Cardiac fibroblast (primary cell): ENCODE measurements at regions not wholly inside any gene's neighbourhood (a gene's known extent, or its start where the extent isn't known, plus 50 kb on each side); places are given as distances from the start of the nearest gene placed in this dataset.

Experiments used
- DNase-seq, 2 donors: peaks; one replicate each; pipeline versions ENCODE4 v3.0.0 to v3.0.0-alpha.2; 2010; ENCODE audit warnings: low read depth in 2 of 2
- H3K4me3 ChIP-seq, 2 donors: replicated peaks in 1 of 2; 1 replicate in 1 of 2; 2 replicates in 1 of 2; pipeline ENCODE4 v1.5.1; 2011; ENCODE audit warnings: low read depth in 2 of 2, low read length in 2 of 2, mild to moderate bottlenecking in 2 of 2, moderate library complexity in 1 of 2
- CTCF ChIP-seq: IDR thresholded peaks from one replicate; pipeline ENCODE4 v1.5.1; 2011; ENCODE audit warnings: low read depth, mild to moderate bottlenecking, low read length, inconsistent platforms

DNA sequence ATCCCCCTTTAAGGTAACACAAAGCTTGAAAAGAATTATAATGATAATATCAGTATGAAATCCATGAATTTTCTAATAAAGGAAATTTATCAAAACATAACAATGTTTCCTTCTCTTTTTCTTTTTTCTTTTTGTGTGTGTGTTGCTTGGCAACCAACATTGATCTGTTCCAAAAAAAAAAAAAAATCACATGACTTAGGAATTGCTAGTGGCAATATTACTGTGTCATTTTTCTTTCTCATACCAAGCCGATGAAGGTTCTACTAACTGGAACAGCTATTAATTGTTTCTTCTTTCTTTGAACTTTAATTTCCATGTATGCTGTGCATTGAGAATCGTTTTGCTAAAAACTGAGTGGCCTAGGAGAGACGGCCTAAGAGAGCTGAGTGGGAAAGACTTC is 317.7 kb upstream of the ONECUT1 start:
- H3K4me3 ChIP-seq: no peak overlapping the region
- no peak for DNase-seq
- no peak for TF ChIP-seq CTCF

DNA sequence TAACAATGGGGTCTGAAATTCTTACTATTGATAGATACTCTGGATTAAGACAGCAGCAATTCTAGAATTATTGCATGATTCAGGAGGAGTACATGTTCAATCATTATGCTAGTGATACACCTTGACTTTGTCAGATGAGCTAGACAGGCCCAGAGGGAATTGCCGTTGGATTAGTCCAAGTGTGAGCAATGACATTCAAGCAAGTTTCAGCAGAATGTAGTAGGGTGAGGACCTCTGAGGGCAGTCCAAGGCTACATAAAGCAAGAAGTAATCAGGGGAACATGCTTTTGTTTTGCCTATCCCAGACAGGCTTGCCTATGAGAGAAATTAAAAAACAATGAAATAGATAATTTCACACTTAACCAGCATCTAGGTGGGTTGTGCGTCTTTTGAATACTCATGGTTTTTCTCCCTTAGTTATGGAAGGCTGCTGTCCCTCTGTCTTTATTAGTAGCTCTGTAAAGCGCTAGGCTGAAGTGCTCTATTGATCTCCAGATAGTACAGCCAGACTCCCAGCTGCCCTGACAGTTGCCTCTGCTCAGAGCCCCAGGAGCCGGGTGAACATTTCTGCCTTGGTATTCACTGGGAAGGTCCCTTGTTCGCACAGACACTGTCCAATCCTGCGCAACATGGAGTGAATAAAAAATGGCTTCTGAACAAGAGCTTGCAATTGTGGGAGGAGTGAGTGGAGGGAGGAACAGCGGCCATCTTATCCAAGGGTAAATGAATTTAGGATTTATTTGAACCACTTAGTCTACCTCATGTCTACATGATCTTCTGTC is 316.6 kb upstream of the ONECUT1 start:
- H3K4me3 ChIP-seq: no peak overlapping the region
- no peak for TF ChIP-seq CTCF
- no peak for DNase-seq

DNA sequence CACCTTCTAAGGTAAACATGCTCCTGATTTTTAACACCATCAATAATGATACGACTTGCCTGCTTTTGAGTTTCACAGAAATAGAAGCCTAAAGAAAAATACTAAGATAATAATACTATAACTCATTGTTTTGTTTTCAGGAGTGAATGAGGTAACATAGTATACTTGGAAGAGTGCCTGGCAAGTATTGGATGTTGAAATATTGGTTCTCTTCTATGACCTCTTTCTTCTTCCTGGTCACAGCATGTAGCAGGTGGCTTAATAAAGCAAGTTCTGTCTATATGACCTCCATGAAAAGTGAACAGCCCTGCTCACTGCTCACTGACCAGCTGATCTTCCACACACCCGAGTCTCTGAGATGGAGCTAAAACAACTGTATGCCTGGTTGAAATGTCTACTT is 312.3 kb upstream of the ONECUT1 start:
- no peak overlapping the region for H3K4me3 ChIP-seq
- no peak for TF ChIP-seq CTCF
- DNase-seq: no peak

DNA sequence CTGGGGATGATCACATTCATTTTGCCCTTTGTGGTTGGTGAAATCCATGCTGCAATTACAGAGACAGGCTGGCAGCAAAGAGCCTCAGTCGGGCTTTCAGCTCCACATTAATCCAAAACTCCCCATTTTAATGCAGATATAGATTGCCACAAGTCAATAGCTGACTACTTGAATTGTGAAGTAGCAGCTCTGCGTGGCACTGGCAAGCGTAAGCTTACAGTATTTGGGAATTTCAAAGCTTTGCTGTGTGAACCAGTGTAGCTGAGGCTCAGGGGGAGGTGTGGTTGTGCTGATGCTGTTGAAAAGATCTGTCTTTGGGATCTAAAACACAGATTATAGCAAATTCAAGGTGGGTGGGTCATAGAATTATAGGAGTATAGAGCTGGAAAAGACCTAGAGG is 290.3 kb upstream of the ONECUT1 start:
- no peak overlapping the region for H3K4me3 ChIP-seq
- no peak for TF ChIP-seq CTCF
- no peak for DNase-seq

DNA sequence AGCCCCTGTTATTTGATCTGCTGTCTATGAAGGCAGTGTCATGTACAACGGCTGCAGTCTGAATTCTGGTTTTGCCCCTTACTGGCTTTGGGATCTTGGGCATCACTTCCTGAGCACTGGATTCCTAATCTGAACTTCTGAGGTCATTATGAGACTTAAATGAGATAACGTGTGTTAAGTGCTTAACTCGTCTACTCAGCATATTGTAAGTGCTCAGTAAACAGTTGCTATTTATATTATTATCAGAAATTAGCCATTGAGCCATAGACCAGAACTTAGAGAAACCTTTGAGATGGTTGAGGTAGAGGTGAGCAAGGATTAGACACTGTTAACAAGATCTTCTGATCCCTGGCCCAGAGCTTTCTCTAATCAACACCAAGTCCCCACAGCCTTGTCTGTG is 284.1 kb upstream of the ONECUT1 start:
- TF ChIP-seq CTCF: no peak
- H3K4me3 ChIP-seq: no peak overlapping the region

DNA sequence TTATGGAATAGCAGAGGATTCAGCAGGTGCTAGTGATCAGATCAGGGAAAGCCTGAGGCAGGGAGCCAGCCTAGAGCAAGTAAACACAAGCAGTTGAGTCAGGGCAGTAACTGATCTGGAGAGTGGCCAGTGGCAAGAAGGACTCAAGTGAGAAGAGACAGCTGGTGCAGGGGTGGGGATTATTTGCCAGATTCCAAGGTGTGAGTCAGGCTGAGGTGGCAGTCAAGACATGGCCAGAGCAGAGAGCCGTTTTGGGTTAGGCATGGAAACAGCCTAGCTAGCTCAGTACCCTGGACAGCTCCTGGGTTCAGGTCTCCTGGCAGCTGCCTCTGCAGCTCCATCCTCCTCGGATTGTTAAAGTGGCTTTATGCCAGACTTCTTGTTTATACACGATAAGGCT is 281.9 kb upstream of the ONECUT1 start:
- no peak for TF ChIP-seq CTCF
- no peak overlapping the region for H3K4me3 ChIP-seq
- peak; percentile 18 to 74 for DNase-seq

More for the DNA sequence above, 284.1 kb upstream of the ONECUT1 start:
- no peak for DNase-seq

- DNase-seq: no peak
- no peak for TF ChIP-seq CTCF
- H3K4me3 ChIP-seq: no peak overlapping the region
Measured at GRCh38 chr15:53068636-53069035, 278.5 kb upstream of the ONECUT1 start.
